Ascending aorta (tissue), 2 donors: ENCODE measurements at regions not wholly inside any gene's neighbourhood (a gene's known extent, or its start where the extent isn't known, plus 50 kb on each side); places are given as distances from the start of the nearest gene placed in this dataset.

Experiments used
- DNase-seq, 2 donors: peaks; one replicate each; pipeline ENCODE4 v3.0.0-alpha.2; 2019; ENCODE audit warnings: low spot score in 2 of 2
- H3K27ac ChIP-seq, 2 donors: fragments of 200-600 bp; sonication (generic); one replicate each; pipeline ENCODE4 v1.5.1; 2016 to 2017; ENCODE audit warnings: mild to moderate bottlenecking in 1 of 2
- H3K27me3 ChIP-seq: fragments of 200-600 bp; sonication (generic); one replicate; pipeline ENCODE4 v1.5.1; 2017
- H3K36me3 ChIP-seq, 2 donors: fragments of 200-600 bp; sonication (generic); one replicate each; pipeline ENCODE4 v1.5.1; 2016
- H3K4me1 ChIP-seq, 2 donors: fragments of 200-600 bp; sonication (generic); one replicate each; pipeline ENCODE4 v1.5.1; 2016 to 2017; ENCODE audit warnings: mild to moderate bottlenecking in 1 of 2
- H3K4me3 ChIP-seq, 2 donors: fragments of 200-600 bp; sonication (generic); one replicate each; pipeline ENCODE4 v1.5.1; 2016 to 2017; ENCODE audit warnings: mild to moderate bottlenecking in 1 of 2
- H3K9me3 ChIP-seq, 2 donors: fragments of 200-600 bp; sonication (generic); one replicate each; pipeline ENCODE4 v1.5.1; 2016
- CTCF ChIP-seq, 3 experiments: fragments of 200-600 bp in 2 of 3; fragments of 450-650 bp in 1 of 3; sonication (generic) in 2 of 3; IDR thresholded peaks; one replicate each; pipeline ENCODE4 v1.5.1; 2016 to 2019; ENCODE audit warnings: antibody characterized with exemption in 3 of 3, mild to moderate bottlenecking in 1 of 3, moderate library complexity in 1 of 3
- intact Hi-C: fragments of 100-400 bp; cut with DNase I; formaldehyde crosslinking; loops from one replicate; pipeline ENCODE4 v1.15.1; 2023

GRCh38 chr16:65713181-65713808, 591.4 kb upstream of the CDH11 start:
- TF ChIP-seq CTCF (IDR thresholded peaks at IDR 0.05) = no peak
- H3K27ac ChIP-seq = no peak overlapping the region
- intact Hi-C loops = no loop called here
- H3K4me1 ChIP-seq = no peaks in the 10 kb centered on the region
- H3K27me3 ChIP-seq = no peaks in the 10 kb centered on the region
- no peak overlapping the region for H3K4me3 ChIP-seq
- H3K9me3 ChIP-seq = no peaks in the 10 kb centered on the region
- no peak for DNase-seq
- H3K36me3 ChIP-seq = no peaks in the 10 kb centered on the region

DNA sequence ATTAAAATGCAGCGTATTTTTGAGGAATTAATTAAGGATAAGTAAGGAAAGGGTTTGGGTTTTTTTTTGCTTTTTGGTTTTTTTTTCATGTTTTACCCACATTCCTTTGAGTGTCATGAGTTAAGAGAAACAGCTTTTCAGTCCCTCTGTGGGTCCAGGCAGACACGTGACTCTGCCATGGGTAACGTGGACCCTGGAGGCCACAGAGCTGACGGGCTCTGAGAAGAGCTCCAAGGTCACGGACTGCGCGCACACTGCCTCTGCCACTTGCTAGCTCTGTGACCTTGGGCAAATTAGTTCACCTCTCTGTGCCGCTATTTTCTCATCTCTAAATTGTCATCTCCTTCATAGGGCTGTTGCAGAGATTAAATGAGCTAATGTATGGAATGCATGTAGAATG, 588.2 kb upstream of the CDH11 start:
- H3K4me3 ChIP-seq = no peak overlapping the region
- intact Hi-C loops = no loop called here
- no peak for TF ChIP-seq CTCF (IDR thresholded peaks at IDR 0.05)
- H3K36me3 ChIP-seq = no peaks in the 10 kb centered on the region
- H3K9me3 ChIP-seq = no peaks in the 10 kb centered on the region
- no peak for DNase-seq
- H3K27me3 ChIP-seq = no peaks in the 10 kb centered on the region
- H3K27ac ChIP-seq = no peak overlapping the region
- H3K4me1 ChIP-seq = no peaks in the 10 kb centered on the region

GRCh38 chr16:65704866-65705265, 583.0 kb upstream of the CDH11 start:
- H3K27me3 ChIP-seq = no peaks in the 10 kb centered on the region
- no peak overlapping the region for H3K27ac ChIP-seq
- no peaks in the 10 kb centered on the region for H3K36me3 ChIP-seq
- no peak for TF ChIP-seq CTCF (IDR thresholded peaks at IDR 0.05)
- DNase-seq = no peak
- intact Hi-C loops = no loop called here
- H3K4me1 ChIP-seq = no peaks in the 10 kb centered on the region
- no peak overlapping the region for H3K4me3 ChIP-seq
- no peaks in the 10 kb centered on the region for H3K9me3 ChIP-seq

- intact Hi-C loops = no loop called here
- Histone ChIP-seq H3K4me3 (no peak overlapping the region), H3K27ac (no peak overlapping the region), H3K27me3 (no peaks in the 10 kb centered on the region), H3K36me3 (no peaks in the 10 kb centered on the region), H3K4me1 (no peaks in the 10 kb centered on the region), H3K9me3 (no peaks in the 10 kb centered on the region)
- no peak for DNase-seq
- TF ChIP-seq CTCF (IDR thresholded peaks at IDR 0.05) = no peak
Observed at GRCh38 chr16:65702707-65703402, 581.0 kb upstream of the CDH11 start.

DNA sequence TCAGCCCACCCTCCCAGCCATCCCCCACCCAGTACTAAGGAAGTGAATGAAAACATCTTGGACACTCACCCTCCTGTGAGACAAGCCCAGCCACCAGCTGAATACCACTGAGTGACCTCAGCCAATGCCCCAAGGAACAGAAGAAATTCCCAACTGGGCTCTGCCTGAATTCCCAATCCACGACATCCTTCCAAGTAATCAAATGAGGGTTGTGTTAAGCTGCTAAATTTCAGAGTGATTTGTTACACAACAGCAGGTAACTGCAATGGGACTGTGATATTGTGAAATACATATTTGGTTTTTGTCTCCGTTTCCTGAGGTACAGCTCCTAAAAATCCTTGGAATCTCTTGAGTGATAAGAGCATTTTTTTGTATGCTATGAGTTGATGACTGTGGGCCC, 578.7 kb upstream of the CDH11 start:
- no peak for DNase-seq
- TF ChIP-seq CTCF (IDR thresholded peaks at IDR 0.05) = no peak
- no peak overlapping the region for H3K4me3 ChIP-seq
- no peak overlapping the region for H3K27ac ChIP-seq
- intact Hi-C loops = no loop called here
- H3K27me3 ChIP-seq = no peaks in the 10 kb centered on the region
- no peaks in the 10 kb centered on the region for H3K9me3 ChIP-seq
- no peaks in the 10 kb centered on the region for H3K4me1 ChIP-seq
- H3K36me3 ChIP-seq = no peaks in the 10 kb centered on the region
